NCI-H2227 treated with DMSO at 0.1 percent for 48 hours (cell line): ENCODE measurements at regions not wholly inside any gene's neighbourhood (a gene's known extent, or its start where the extent isn't known, plus 50 kb on each side); places are given as distances from the start of the nearest gene placed in this dataset.

ENCODE experiments used
- DNase-seq: peaks from one replicate; lab custom pipeline; 2025; lab: John Stamatoyannopoulos, UW

DNA sequence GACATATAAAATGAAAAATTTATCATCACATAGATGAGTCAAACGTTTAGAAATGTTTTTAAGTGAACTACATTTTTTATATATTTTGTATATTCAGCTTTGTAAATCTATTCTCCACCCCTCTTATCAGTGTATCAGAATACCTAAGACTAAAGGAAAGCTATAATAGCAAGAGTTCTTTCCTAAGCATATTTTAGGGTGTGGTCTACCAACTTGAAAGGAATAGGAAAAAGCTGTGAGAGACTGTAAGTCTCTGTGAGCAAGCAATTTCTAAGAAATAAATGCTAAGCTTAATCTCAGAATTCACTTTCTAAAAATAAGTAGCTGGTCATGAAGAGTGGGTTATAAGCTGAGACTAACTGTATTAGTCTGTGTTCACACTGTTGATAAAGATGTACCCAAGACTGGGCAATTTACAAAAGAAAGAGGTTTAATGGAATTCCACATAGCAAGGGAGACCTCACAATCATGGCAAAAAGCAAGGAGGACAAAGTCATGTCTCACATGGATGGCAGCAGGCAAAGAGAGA is 175.4 kb upstream of the PREP start:
- DNase-seq: no peak

DNA sequence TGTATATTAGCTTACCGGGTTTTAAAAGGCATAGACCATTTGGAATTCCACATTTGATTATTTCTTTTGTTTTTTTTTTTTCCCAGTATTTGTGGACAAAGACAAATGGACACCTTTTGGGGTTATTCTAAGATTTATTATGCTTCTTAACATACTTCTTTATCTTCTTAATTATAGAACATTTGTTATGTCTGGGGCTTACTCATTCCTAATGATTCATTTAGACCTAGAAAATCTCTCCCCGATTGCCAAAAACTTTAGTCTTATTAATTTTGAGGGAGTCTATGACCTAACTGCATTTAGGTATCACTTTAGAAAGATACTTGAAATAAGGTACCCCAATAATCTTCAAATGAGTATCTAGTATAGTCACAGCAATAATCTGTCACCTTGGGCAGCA is 170.7 kb upstream of the PREP start:
- no peak for DNase-seq

DNA sequence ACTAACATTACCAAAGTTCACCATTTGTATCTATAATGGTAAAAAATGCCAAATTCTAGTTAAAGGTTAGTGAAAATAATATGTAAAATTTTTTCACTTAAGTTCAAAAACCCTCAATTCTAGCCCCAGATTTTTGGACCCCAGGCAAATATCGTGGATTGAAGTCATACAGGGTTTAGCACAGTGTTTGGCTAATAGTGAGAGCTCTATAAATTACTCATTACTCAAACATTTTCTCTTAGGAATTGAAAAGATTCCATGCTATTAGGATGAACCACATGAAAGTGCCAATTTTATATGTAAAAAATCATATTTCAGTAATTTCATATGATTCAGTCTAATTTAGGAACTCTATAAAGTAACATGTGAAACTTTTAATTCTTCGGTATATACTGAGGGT is 170.3 kb upstream of the PREP start:
- no peak for DNase-seq

DNA sequence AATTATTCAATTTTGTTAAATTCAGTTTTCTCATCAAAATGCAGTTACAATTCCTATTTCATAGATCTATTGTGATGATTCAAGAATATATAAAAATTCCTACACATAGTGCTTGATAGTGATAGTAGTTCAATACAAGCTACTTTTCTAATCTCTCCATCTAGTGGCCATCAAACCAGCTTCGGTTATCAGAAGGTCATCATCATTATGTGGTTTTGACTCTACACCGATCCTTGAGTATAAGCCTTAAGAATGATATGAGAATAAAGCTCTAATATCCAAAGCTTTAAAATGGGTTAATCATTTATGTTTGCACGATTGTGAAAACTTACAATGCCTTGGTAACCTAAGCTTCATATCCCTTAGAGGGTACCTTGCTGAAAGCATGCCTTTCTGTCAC is 167.5 kb upstream of the PREP start:
- no peak for DNase-seq

DNA sequence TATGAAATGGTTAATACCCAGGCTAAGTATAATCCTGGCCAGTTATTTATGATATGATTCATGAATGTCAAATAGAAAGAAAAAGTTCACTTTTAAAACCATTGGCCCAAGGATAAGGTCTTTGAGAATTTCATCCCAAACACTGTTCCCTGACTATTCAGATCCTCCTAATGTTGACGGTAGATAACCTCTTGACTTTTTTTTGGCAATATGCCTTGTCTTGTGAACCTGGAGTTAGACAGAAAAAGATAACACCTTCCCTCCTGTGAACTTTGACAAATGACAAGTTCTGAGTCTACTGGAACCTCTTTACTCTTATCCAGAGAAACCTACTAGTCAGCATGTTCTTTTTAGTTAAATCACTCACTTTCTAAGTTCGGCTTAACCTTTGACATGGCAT is 166.8 kb upstream of the PREP start:
- no peak for DNase-seq

DNA sequence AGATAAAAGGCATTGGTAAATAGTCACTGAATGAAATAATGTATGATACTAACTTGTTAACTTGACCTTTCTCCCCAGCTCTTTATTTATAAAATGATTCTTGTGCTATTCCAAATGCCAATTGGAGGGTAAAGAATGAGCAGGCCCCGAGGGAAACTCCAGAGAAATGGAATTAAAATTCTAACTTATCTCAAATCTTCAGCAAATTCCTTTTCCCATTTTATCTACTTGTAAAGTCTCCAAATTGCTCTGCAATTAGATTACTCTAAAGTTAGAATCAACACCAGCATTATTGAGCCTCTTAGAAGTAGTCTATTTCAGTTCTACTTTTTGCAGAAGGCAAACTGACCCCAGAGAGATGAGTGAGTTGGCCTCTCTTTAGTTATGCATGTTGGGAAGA is 165.9 kb upstream of the PREP start:
- DNase-seq: no peak

DNA sequence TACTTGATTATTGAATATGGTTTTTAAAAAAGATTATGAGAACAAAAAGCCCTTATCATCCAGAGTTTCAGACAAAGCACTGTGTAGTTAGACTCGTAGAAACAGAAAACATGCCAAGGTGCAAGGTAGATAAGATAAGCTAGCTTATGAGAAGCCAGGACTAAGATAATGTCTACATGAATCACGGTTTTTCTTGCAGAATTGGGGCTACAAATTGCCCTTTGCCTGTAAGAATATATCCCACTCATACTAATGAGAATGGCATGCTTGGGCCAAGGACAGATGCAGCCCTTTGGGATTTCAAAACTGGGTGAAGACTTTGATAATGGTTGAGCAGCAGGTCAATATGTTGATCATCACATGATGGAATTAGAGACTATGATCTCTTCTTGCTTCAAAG is 165.3 kb upstream of the PREP start:
- no peak for DNase-seq

DNA sequence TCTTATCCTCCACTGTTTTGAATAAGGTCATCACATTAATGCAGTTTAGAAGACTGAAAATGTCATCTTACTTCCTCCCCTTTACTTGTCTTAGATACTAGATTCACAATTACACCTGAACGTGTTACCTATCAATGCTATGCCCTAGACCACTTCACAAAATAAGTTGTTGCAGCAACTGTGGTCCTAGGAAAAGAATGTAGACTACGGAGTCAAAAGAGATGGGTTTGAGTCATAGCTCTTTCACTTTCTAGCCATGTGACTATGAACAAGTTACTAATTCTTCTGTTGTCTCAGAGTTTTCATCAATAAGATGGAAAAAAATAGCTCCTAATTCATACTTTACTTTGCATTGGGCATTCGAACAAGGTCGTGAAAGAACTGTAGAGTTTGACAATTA is 164.3 kb upstream of the PREP start:
- DNase-seq: no peak

DNA sequence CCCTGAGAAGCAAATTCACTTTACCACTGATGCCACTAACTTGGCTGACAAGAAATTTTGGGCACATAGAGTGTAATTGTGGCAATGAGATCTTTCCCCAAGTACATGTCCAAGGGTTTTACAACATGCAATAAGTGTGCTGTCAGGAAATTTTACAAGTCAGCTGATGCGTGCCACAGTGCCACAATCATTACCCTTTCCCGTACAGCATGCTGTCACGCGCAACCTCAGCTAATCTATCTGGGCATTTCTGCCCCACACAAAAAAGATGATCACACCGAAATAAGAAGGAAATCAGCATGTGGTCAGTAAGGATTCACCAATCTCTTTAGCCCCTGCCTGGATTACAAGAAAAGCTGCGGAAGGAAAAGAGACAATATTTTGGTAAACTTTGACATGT is 163.6 kb upstream of the PREP start:
- DNase-seq: no peak

DNA sequence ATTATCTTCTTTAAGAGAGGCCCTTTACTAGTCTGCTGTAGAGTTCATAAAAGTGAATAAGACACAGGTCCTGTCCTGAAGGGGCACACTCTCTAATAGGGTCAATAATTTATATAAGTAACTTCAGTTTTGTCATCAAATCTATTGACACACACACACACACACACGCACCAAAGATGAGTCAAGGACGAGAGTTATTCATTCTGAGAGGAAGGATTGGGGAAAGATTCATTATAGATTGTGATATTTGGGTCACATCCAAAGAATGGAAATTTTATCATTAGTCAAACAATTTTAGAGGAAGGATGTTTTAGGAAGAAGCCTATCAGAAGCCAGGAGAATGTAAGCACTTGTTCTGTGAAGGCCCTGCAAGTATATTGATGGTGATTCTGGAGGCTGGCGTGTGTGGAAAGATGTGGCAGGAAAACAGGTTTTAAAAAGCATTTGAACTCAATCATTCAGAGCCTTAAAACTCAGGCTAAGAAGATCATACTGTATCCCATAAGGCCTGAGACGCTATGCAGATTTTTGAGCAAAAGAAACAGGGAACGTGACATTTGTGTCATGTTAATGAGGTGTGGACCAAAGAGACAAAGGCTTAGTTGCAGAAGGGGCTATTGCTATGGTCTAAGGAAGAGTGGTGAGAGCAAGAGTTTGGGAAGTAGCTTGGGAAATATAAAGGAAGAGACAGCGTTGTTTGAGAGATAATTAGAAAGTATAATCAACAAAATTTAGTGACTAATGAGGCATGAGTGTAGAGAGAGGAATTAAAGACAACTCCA is 161.4 kb upstream of the PREP start:
- DNase-seq: no peak

DNA sequence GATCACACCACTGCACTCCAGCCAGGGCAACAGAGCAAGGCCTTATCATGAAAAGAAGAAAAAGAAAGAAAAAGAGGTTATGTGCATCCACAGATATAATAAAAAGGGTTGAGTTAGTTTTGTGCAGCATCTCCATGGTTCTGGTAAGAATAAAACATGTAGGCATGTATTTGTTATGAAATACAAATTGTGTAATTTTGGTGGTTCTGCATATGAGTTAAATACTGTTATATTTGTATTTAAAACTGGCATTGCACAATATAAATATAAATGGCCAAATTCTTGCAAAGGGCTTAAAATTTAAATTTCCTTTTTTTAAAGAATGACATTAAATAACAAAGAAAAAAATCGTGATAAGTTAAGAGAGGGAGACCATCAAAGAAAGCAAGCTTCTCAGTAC is 159.1 kb upstream of the PREP start:
- DNase-seq: no peak

DNA sequence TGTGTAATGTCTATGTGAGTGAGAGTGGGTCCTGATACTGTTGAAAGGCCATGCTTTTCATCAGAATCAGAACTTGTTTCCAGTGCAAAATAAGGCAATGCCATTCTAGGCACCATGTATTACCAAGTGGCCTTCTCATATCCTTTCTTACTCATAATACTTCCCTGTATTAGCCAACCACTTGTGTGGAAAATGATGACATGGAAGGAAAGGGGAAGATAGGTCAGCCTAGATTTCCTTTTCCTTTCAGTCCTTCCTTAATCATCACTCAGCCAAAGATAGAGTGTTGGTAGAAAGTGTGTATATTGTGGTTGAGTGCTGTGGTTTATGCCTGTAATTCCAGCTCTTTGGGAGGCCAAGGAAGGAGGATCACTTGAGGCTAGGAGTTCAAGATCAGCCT is 158.6 kb upstream of the PREP start:
- DNase-seq: no peak

DNA sequence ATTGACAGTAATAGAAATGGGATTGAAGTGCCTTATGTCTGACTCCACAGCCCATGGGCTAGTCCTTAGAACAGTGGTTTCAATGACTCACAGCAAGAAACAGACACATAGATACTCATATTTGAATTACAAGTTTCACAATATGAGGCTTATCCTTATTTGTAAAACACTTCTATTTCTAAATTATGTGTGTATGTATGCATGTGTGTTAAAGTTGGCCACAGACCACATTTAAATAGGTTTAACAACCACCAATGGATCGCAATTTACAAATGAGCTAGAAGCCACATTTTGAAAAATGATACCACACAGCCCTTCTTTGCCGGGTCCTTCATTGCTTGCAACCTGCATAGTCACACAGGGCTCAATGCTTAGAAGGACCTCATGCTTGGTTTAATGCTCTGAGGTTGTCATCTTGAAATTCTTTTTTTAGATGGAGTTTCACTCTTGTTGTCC is 157.8 kb upstream of the PREP start:
- DNase-seq: no peak

DNA sequence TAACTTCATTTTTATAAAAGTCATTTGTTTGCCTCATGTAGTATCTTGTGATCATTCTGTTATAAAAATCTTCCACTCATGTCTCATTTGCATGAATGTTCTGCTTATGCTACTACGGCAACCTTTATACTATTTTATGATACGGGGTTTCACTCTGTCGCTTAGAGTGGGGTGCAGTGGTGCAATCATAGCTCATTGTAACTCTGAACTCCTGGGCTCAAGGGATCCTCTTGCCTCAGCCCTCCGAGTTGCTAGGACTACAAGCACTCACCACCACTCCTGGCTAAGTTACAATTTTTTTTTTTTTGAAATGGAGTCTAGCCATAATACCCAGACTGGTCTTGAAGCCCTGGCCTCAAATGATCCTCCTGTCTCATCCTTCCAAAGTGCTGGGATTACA is 154.4 kb upstream of the PREP start:
- no peak for DNase-seq

DNA sequence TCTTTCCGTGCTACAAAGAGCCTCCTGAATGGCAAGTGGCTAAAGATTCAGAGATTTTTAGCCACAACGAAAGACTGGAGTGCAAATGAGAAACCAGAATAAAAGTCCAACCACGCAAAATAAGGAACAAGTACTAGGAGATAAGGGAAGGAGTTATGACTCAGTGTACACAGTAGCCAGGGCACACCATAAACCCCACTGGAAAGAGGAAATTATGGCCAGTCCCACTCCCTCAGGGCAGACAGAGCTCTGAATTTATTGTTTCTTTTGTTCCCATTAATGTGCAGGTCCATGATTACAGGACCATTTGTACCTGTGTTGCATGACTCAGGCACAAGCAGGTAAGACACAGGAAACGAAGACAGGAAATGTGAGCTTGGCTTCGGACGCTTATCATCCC is 150.3 kb upstream of the PREP start:
- no peak for DNase-seq

DNA sequence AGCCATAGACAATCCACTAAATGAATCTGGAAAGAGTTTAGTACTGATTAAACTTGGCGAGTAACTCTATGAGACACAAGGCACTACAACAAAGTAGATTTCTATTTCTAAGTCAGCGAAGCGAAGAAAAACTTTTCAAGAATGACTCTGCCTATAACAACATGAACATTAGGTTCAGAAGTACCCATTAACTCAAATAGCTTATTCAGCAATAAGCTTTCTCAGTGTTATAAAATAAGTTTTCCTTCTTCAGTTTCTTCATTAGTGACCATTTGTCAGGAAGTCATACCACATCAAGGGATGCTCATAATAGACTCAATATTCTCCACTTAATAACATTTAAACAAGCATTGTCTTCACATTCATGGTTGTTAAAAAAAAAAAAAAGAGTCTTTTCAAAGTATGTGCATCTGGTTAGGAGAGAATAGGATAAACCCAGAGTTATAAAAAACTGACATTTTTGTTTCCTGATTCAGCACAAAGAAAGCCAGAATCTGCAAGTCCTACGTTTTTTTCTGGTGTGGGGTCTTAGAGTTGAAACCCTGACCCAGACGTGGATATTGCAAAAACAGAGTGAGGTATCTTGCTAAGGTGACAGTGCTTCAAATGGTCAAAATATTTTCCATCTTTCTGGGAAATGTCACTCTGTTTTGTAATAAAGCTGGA is 148.2 kb upstream of the PREP start:
- DNase-seq: no peak

DNA sequence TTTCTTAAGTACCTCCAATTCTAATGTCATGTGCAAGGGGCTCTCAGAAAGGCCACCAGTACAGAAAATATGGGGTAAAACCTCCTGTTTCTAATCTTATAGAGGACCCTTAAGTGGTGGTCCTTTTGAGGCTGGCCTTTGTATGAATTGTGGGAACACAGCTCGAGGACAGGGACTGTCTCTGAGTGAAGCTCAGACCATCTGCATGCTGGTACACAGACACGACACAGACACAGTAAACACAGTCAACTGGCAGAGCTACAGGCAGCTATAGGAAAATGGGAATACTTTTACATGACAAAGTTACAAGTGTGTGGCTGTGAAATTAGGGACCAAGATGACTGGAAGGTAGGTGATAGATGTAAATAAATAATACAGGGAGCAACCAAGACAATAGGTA is 143.9 kb upstream of the PREP start:
- no peak for DNase-seq

DNA sequence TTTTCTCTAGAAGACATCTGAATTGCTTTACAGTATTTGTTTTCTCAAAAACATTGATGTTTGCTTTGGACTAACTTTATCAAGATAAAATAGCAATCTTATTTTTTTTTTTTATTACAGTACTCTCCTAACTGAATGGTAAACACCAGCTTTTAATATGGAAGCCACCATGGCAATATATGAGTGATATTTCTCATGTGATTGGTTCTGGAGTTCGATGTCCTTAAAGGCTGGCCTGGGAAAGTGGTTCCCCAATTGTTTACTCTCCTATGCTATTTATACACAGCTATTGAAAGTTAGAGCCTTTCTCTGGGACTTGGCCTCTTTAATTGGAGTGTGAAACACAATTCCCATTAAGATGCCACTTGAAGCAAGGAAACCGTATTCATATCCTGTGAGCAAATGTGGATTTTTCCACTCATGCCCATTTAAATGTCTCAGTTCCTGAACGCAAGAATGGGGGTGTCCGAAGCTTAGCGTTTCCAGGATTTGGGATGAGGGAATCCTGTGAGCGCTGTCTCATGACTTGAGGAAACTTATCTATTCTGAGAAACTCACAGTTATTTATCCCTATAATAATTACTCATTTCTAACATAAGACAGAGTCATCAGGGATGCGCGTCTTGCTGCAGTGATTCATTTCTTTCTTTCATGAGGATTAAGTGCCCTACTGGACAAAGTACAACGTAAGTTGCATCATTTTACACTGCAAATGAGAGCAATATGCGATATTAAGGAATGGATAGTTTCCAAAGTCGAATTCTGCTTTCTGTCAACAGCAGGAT is 143.3 kb upstream of the PREP start:
- DNase-seq: no peak

DNA sequence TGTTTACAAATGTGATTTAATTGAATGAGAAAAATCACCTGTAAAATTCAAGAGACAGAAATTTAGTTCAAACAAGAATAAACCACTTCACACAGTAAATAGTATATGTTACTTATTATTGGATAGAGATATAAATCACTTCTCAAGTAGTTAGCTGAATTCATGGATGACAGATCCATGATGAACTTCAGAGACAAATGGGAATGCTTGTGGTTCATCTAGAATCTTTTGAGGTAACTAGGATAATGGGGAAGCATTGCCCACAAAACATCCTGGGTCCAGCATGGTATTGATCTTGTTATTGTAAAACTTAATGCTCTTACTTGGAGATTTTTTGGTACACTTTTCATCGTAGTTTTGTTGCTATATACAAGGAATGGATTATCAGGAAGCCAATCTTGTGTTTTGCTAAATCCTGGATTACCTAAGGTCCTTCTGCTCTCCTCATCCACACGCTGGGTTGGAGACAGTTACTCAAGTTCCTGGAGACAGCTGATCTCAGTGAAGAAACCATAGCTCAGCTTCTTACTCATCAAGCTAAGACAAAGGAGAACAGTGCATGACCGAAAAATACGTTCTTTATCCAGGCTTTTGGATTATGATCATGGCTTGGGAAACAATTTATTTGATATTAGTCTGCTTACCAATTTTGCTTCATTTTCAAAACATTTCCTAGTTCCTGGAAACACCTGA is 142.5 kb upstream of the PREP start:
- DNase-seq: no peak

DNA sequence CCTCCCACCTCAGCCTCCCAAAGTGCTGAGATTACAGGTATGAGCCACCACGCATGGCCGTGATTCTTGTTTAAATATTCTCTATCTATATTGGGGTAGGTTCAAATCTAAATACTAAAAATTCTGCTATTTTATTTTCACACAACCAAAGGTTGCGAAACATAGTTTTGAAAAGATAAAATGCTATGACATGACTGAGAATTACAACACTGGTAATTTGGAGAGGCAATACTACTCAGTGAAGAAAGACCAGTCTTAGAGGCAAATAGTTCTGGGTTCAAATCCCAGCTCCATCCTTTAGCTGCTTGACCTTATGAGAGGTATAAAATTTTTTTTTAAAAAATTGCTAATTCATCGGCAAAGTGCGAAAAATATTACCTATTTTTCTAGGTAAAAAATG is 137.0 kb upstream of the PREP start:
- no peak for DNase-seq

DNA sequence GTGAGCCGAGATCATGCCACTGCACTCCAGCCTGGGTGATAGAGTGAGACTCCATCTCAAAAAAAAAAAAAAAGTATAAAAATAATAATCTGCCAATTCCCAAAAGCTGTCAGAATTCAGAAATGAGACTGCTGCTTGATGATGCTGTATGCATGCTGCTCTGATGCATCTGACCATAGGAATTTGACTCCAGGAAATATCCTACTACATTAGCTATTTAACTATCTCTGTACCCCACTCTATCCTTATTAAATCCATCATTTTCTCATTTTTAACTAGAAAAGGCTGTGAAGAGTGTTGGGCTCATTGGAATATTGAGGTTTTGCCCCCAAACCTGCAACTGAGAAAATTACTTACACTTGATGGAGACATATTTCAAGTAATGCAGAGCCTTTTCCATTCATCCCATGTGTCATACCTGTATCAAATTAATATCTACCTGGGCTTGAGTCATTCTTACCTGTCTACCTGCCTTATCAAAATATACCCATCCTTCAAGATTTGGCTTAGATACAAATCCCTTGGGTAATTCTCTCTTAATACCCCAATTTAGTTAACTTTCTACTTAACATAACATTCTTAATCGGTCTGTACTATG is 135.2 kb upstream of the PREP start:
- DNase-seq: no peak

DNA sequence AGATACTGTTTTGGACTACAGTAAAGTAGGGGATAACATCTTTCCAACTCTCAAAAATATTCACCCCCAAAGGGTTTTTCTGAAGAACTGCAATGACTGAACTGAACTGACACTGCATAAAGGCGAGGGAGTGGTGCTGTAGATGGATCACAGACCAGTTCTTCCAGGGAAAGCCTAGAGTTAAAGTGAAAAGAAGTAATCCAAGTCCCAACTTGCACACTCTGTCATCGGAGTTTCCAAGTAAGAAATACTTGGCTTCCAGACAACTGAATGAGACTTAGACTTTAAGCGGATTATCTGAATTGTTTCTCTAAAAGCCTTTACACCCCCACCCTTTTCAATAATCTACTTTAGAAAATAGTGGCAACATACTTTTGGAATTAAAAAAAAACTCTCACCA is 134.1 kb upstream of the PREP start:
- DNase-seq: no peak
